ENCODE measurements at regions not wholly inside any gene's neighbourhood (a gene's known extent, or its start where the extent isn't known, plus 50 kb on each side); places are given as distances from the start of the nearest gene placed in this dataset.

DNA sequence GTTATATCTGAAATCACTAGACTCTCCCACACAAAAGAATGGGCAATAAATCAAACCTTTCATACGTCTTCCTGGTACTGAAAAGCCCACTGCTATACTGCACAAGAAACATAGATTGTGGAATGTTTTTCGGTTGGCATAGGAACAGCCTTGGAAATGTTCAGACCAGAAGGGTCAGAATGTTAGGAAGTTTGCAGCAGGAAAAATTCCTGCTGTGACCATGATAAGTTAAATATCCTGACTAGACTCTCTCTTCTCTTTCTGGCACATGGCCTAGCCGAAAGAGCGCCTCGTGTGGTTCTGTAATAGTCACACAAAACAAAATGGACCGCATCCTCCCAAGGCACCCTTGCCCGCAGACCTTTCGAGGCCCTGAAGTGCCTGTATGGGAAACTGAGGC lies 427.2 kb downstream of the COG6 start:
- TF ChIP-seq POLR2A (IDR thresholded peaks at IDR 0.05; ENCODE audit: low read length) (no peak), GATA1 (IDR thresholded peaks at IDR 0.05; ENCODE audit: low read depth, low read length) (no peak)

Data from erythroblast (primary cell).